Spinal cord (tissue), 9 donors: ENCODE measurements at regions not wholly inside any gene's neighbourhood (a gene's known extent, or its start where the extent isn't known, plus 50 kb on each side); places are given as distances from the start of the nearest gene placed in this dataset.
A peak's percentile ranks its signal among the peaks of the same experiment; 100 is the strongest.

Experiments used
- DNase-seq, 6 donors: peaks; one replicate each; pipeline versions ENCODE4 v3.0.0 to v3.0.0-alpha.2; 2013 to 2015; ENCODE audit warnings: low spot score in 6 of 6, low read depth in 4 of 6
- H3K27ac ChIP-seq: one replicate; pipeline ENCODE4 v1.5.1; 2013; ENCODE audit warnings: low read depth, low read length, control low read depth
- H3K27me3 ChIP-seq: one replicate; pipeline ENCODE4 v1.6.1; 2013; ENCODE audit warnings: low read length; ENCODE audit not compliant: control insufficient read depth, insufficient read depth
- H3K36me3 ChIP-seq: one replicate; pipeline ENCODE4 v1.6.1; 2013; ENCODE audit warnings: low read length; ENCODE audit not compliant: control insufficient read depth, insufficient read depth
- H3K4me1 ChIP-seq: one replicate; pipeline ENCODE4 v1.6.1; 2013; ENCODE audit warnings: low read length; ENCODE audit not compliant: control insufficient read depth, insufficient read depth
- H3K4me3 ChIP-seq: one replicate; pipeline ENCODE4 v1.5.1; 2013; ENCODE audit warnings: low read depth, low read length, control low read depth
- H3K9me3 ChIP-seq: one replicate; pipeline ENCODE4 v1.6.1; 2013; ENCODE audit warnings: low read length; ENCODE audit not compliant: control insufficient read depth, insufficient read depth
- WGBS: methylation state at CpG from one replicate; pipeline ENCODE4 v1.1.5; 2013; ENCODE audit warnings: missing lambda C conversion rate; ENCODE audit not compliant: insufficient coverage; 5-methylcytosine and 5-hydroxymethylcytosine counted together
- donor health status: healthy.

- Histone ChIP-seq H3K9me3 (no peaks in the 10 kb centered on the region), H3K27me3 (no peaks in the 10 kb centered on the region), H3K4me3 (no peak overlapping the region), H3K36me3 (no peaks in the 10 kb centered on the region), H3K4me1 (no peaks in the 10 kb centered on the region), H3K27ac (no peak overlapping the region)
- WGBS, result no CpG with 5 or more reads among the region's 3 CpGs
- no peak for DNase-seq
Observed at GRCh38 chr6:19697744-19698290, 139.4 kb upstream of the ID4 start.

- DNase-seq, result no peak
- Histone ChIP-seq H3K4me3 (no peak overlapping the region), H3K4me1 (no peaks in the 10 kb centered on the region), H3K27me3 (no peaks in the 10 kb centered on the region), H3K36me3 (no peaks in the 10 kb centered on the region), H3K9me3 (no peaks in the 10 kb centered on the region), H3K27ac (no peak overlapping the region)
- WGBS, result 33% methylated on average over 2 of the region's 4 CpGs
Observed at GRCh38 chr6:19699932-19700331, 137.2 kb upstream of the ID4 start.

GRCh38 chr6:19705606-19706005 is 131.6 kb upstream of the ID4 start:
- Histone ChIP-seq H3K36me3 (no peaks in the 10 kb centered on the region), H3K27me3 (no peaks in the 10 kb centered on the region), H3K4me1 (no peaks in the 10 kb centered on the region), H3K27ac (no peak overlapping the region), H3K4me3 (no peak overlapping the region), H3K9me3 (no peaks in the 10 kb centered on the region)
- WGBS, result 94% methylated on average over 2 of the region's 5 CpGs
- DNase-seq, result no peak

GRCh38 chr6:19712012-19712688 is 125.0 kb upstream of the ID4 start:
- WGBS, result 86% methylated on average over 1 of the region's 4 CpGs
- no peak overlapping the region for H3K4me3 ChIP-seq
- H3K36me3 ChIP-seq, result no peaks in the 10 kb centered on the region
- H3K9me3 ChIP-seq, result no peaks in the 10 kb centered on the region
- H3K27me3 ChIP-seq, result no peaks in the 10 kb centered on the region
- no peak overlapping the region for H3K27ac ChIP-seq
- no peak for DNase-seq
- no peaks in the 10 kb centered on the region for H3K4me1 ChIP-seq

GRCh38 chr6:19712998-19713397 is 124.2 kb upstream of the ID4 start:
- no peaks in the 10 kb centered on the region for H3K9me3 ChIP-seq

GRCh38 chr6:19713411-19713810 is 123.8 kb upstream of the ID4 start:
- H3K9me3 ChIP-seq, result no peaks in the 10 kb centered on the region
- H3K36me3 ChIP-seq, result no peaks in the 10 kb centered on the region
- no peak overlapping the region for H3K27ac ChIP-seq
- H3K4me3 ChIP-seq, result no peak overlapping the region
- no peaks in the 10 kb centered on the region for H3K4me1 ChIP-seq
- WGBS, result 100% methylated on average over 1 of the region's 4 CpGs
- no peaks in the 10 kb centered on the region for H3K27me3 ChIP-seq
- no peak for DNase-seq

More at GRCh38 chr6:19712998-19713397, 124.2 kb upstream of the ID4 start:
- H3K4me1 ChIP-seq, result no peaks in the 10 kb centered on the region
- no peak overlapping the region for H3K4me3 ChIP-seq
- H3K36me3 ChIP-seq, result no peaks in the 10 kb centered on the region
- DNase-seq, result no peak
- WGBS, result no CpG with 5 or more reads among the region's 1 CpG
- no peak overlapping the region for H3K27ac ChIP-seq
- H3K27me3 ChIP-seq, result no peaks in the 10 kb centered on the region

GRCh38 chr6:19713984-19714383 is 123.2 kb upstream of the ID4 start:
- Histone ChIP-seq H3K4me3 (no peak overlapping the region), H3K27me3 (no peaks in the 10 kb centered on the region), H3K9me3 (no peaks in the 10 kb centered on the region), H3K4me1 (no peaks in the 10 kb centered on the region), H3K36me3 (no peaks in the 10 kb centered on the region), H3K27ac (no peak overlapping the region)
- DNase-seq, result no peak
- WGBS, result 88% methylated on average over 2 of the region's 3 CpGs

GRCh38 chr6:19714434-19715166 is 122.6 kb upstream of the ID4 start:
- Histone ChIP-seq H3K9me3 (no peaks in the 10 kb centered on the region), H3K27me3 (no peaks in the 10 kb centered on the region), H3K4me1 (peaks cover 2% of the 10 kb centered on the region), H3K36me3 (no peaks in the 10 kb centered on the region), H3K4me3 (no peak overlapping the region), H3K27ac (no peak overlapping the region)
- DNase-seq, result no peak
- WGBS, result no CpG with 5 or more reads among the region's 5 CpGs

- Histone ChIP-seq H3K36me3 (no peaks in the 10 kb centered on the region), H3K27ac (no peak overlapping the region), H3K4me1 (peaks cover 5% of the 10 kb centered on the region), H3K27me3 (no peaks in the 10 kb centered on the region), H3K4me3 (no peak overlapping the region), H3K9me3 (no peaks in the 10 kb centered on the region)
- DNase-seq, result peak in 2 of 6 donors; percentile 46 to 74
Observed at GRCh38 chr6:19715167-19715551, 122.0 kb upstream of the ID4 start.

- Histone ChIP-seq H3K27ac (no peak overlapping the region), H3K9me3 (no peaks in the 10 kb centered on the region), H3K4me1 (peaks cover 5% of the 10 kb centered on the region), H3K4me3 (no peak overlapping the region), H3K27me3 (no peaks in the 10 kb centered on the region), H3K36me3 (no peaks in the 10 kb centered on the region)
- 18% methylated on average over 6 of the region's 11 CpGs for WGBS
- DNase-seq, result peak in 2 of 6 donors; percentile 62 to 73
Observed at GRCh38 chr6:19719691-19720128, 117.5 kb upstream of the ID4 start.
